Stimulated activated CD4-positive, alpha-beta T cell treated with anti-CD3 and anti-CD28 coated beads, Interleukin-1b, Interleukin-23, amount 100 ng/mL, for 48 hours (primary cell): ENCODE measurements at regions not wholly inside any gene's neighbourhood (a gene's known extent, or its start where the extent isn't known, plus 50 kb on each side); places are given as distances from the start of the nearest gene placed in this dataset.

ENCODE experiments used
- DNase-seq: peaks from one replicate; pipeline ENCODE4 v3.0.0-alpha.2; 2020

GRCh38 chr4:176981074-176981473 is 188.4 kb upstream of the VEGFC start:
- no peak for DNase-seq

- no peak for DNase-seq
Observed at GRCh38 chr4:176981551-176981950, 188.8 kb upstream of the VEGFC start.

- DNase-seq: no peak
Observed at GRCh38 chr4:176988226-176988625, 195.5 kb upstream of the VEGFC start.

DNA sequence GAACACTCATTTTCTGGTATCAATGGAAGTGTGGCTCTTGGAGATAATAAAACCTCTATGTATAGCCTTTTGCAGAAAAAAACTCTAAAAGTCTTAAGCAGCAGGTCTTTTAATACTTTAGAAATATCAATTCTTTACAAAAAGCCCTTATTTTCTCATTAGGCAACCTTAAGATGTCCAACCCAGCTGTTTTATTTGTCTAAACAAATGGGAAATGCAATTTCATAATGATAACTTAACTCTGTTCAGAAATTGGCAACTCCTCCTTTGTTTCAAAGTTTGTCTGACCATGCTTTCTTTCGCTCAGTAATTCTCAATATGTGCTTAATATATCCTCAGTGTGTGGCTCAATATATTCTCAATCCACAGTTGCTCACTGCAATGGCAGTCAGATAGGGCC is 196.5 kb upstream of the VEGFC start:
- no peak for DNase-seq

DNA sequence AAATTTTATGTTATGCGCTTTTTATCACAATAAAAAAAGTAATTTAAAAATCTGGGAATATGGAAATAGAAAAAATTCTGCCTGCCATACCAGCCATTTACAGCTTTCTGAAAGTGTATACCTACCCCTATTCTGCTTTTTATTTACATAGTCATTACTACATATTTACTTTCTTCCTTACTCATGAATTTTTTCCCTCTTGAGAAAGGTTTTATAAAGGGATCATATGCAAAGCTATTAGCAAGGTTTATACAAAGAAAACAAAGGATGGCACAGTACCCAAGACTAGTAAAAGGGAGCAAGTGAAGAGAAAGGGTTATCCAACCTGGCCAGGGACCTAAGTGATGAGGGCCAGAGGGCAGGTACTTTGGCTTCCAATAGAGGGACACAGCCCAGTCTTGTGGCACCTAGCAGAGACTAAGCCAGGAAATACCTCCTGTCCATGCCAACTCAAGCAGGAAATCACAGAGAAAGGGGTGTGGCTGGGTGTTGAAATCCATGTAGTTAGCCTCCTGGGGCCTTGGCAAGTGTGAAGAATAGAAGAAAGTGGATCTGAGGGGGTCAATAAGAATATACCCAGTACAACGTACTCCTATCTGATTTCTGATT is 207.3 kb upstream of the VEGFC start:
- DNase-seq: no peak

- no peak for DNase-seq
Observed at GRCh38 chr4:177001271-177002175, 208.8 kb upstream of the VEGFC start.

DNA sequence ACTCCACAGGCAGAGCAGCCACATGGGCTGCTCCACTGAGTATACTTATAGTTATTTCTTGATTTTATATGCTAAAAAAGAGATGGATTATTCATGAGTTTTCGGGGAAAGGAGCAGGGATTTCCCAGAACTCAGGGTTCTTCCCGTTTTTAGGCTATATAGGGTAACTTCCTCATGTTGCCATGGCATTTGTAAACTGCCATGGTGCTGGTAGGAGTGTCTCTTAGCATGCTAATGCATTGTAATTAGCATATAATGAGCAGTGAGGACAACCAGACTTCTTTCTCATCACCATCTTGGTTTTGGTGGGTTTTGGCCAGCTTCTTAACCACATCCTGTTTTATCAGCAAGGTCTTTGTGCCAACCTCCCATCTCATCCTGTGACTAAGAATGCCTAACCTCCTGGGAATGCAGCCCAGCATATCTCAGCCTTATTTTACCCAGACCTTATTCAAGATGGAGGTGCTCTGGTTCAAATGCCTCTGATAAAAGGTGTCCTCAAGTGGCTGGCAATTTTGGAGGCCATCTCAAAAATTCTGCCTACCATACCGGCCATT is 213.0 kb upstream of the VEGFC start:
- no peak for DNase-seq

GRCh38 chr4:177006331-177006730 is 213.6 kb upstream of the VEGFC start:
- no peak for DNase-seq

GRCh38 chr4:177008071-177008835 is 215.5 kb upstream of the VEGFC start:
- no peak for DNase-seq

DNA sequence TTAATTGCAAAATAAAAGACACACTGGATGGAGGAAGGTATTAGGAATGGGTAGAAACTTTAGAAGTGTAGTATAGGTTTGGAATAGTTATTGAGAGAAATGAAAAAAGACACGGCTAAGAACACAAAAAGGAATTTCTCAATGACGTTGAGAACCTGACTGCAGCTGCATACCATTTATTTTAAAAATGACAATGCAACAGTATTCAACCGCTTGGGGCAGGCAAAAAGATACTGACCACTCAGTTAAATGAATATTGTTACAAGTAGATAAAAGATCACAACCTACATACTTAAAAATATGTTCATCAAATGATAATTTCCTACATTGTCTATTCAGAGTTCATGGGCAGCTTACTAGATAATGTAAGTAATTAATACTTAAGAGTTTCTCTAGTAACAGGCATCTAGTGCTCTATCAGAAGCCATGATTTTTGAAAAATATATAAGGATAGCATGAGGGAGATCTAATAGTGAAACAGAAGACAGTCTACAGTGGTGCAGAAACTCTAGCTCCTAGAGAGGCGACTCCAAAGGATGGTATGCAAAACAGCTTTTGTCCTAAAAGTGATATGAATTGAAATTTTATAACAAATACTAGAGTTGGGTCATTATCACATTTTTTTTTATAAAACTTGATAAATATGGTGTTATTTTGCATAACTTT is 216.2 kb upstream of the VEGFC start:
- no peak for DNase-seq

GRCh38 chr4:177010418-177010817 is 217.7 kb upstream of the VEGFC start:
- no peak for DNase-seq

DNA sequence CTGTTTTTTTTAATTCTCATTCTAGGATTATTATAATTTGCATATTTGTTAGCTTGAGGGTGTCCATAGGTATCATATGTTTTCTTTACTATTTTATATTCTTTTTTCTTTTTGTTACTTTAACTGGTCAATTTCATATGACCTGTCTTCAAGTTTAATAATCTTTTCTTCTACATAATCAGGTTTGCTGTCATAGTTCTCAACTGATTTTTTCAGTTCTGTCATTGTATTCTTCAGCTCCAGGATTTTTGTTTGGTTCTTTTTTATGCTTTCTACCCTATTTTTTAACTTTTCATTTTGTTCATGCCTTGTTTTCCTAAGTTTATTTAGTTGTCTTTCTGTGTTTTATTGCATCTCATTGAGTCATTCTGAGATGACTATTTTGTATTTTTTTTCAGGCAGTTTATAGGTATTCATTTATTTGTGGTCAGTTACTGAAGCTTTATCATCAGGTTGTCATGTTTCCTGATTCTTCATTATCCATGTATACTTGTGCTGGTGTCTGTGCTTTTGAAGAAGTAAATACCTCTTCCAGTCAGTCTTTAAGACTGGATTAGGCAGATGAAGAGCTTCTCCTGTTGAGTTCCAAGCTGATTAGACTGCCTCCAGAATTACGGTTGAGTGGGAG is 220.3 kb upstream of the VEGFC start:
- DNase-seq: no peak

DNA sequence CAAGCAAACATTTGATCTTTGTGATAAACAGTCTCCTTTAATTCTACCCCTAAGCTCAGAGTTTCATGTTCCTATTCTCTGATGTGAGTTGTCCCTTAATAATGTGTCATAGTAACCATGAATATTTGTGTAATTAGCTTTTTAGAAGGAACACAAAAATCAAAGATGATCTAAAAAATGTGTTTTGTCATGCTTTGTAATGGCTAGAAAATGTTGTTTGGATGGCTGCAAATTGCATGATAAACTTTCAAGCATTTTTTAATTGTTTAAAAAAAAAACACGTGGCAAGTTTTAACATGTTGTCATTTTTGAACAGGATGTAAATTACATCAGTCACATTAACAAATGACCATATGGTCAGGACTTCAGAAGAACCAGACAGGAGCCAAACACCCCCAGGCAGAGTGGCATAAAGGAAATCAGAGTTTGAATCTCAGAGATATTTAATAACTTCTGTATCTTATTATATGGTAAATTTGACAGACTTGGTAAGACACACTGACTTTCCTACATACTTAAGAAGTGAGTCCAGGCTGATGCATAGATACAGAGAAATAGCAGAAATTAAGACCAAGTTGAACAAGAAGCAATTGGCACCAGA is 223.9 kb upstream of the VEGFC start:
- DNase-seq: no peak

GRCh38 chr4:177023951-177024350 is 231.2 kb upstream of the VEGFC start:
- DNase-seq: no peak

- DNase-seq: no peak
Observed at GRCh38 chr4:177032341-177032740, 239.6 kb upstream of the VEGFC start.

- no peak for DNase-seq
Observed at GRCh38 chr4:177033135-177033534, 240.4 kb upstream of the VEGFC start.

- no peak for DNase-seq
Observed at GRCh38 chr4:177033632-177034031, 240.9 kb upstream of the VEGFC start.

DNA sequence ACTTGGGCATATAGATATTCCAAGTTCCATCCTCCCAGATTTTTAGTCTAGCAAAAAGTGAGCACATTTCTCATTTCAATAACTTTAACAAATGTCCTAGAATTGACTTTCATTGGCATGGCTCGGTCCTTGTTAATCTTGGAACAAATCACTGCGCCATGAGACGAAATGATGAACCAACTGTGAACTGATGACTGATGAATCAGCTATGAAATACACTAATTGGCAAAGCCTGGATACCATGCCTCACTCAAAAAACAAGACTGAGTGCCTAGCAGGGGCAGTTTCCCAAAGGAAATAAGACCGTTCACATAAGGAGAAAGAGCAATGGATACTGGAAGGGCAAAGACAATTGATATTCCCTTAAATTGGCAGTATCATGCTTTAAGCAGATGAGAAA is 248.6 kb upstream of the VEGFC start:
- DNase-seq: no peak

GRCh38 chr4:177047070-177047850 is 254.5 kb upstream of the VEGFC start:
- peak; percentile 48 for DNase-seq

DNA sequence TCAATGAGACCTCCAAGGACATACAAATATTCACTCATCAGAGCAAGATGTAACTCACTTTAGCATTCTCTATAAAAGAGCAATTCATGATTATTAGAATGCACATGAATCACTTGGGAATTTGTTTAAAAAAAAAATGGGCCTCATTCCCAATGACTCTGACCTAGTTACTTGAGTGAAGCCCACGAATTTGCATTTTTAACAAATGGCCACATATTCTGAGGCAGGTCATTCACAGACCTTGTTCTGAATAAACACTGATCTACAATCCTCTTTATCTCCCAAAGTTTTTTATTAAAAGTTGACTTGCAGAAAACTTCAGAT is 255.1 kb upstream of the VEGFC start:
- no peak for DNase-seq

GRCh38 chr4:177051473-177052060 is 258.1 kb upstream of the NEIL3 start:
- DNase-seq: peak; percentile 7
